DOHH2 (cell line): ENCODE measurements at regions not wholly inside any gene's neighbourhood (a gene's known extent, or its start where the extent isn't known, plus 50 kb on each side); places are given as distances from the start of the nearest gene placed in this dataset.

Experiments used
- H3F3A ChIP-seq: fragments of 200-600 bp; sonication (generic), shearing (Covaris generic); 2 replicates; pipeline ENCODE4 v1.6.0; 2016; ENCODE audit warnings: antibody characterized with exemption, mild to moderate bottlenecking; ENCODE audit not compliant: control insufficient read depth, insufficient read depth
- H3K27ac ChIP-seq: fragments of 200-600 bp; sonication (generic); 2 replicates; pipeline ENCODE4 v1.5.1; 2014; ENCODE audit warnings: low read depth, mild to moderate bottlenecking, low read length, moderate library complexity
- H3K27me3 ChIP-seq: fragments of 200-600 bp; sonication (generic); 2 replicates; pipeline ENCODE4 v1.6.1; 2014; ENCODE audit warnings: mild to moderate bottlenecking, low read length, mixed read lengths; ENCODE audit not compliant: control insufficient read depth
- H3K36me3 ChIP-seq: fragments of 200-600 bp; sonication (generic); 2 replicates; pipeline ENCODE4 v1.6.1; 2014; ENCODE audit warnings: mild to moderate bottlenecking, low read length, moderate library complexity, mixed read lengths; ENCODE audit not compliant: control insufficient read depth
- H3K4me1 ChIP-seq: fragments of 200-600 bp; sonication (generic); 2 replicates; pipeline ENCODE4 v1.6.1; 2014; ENCODE audit warnings: mild to moderate bottlenecking, low read length, mixed read lengths; ENCODE audit not compliant: control insufficient read depth
- H3K4me2 ChIP-seq: fragments of 200-600 bp; sonication (generic); 2 replicates; pipeline ENCODE4 v1.6.0; 2014; ENCODE audit warnings: mild to moderate bottlenecking, low read length, moderate library complexity
- H3K4me3 ChIP-seq: fragments of 200-600 bp; sonication (generic); 2 replicates; pipeline ENCODE4 v1.5.1; 2014; ENCODE audit warnings: mild to moderate bottlenecking, low read length, mixed read lengths
- H3K79me2 ChIP-seq: fragments of 200-600 bp; sonication (generic); 2 replicates; pipeline ENCODE4 v1.6.1; 2014; ENCODE audit warnings: mild to moderate bottlenecking, low read length, mixed read lengths; ENCODE audit not compliant: control insufficient read depth
- H3K9me2 ChIP-seq: fragments of 200-600 bp; sonication (generic); replicated peaks from 2 replicates; pipeline ENCODE4 v1.6.1; 2014; ENCODE audit warnings: mild to moderate bottlenecking, low read length, mixed read lengths; ENCODE audit not compliant: control insufficient read depth
- H3K9me3 ChIP-seq: fragments of 200-600 bp; sonication (generic); 2 replicates; pipeline ENCODE4 v1.6.1; 2014; ENCODE audit warnings: antibody characterized with exemption, low read length, mixed read lengths; ENCODE audit not compliant: control insufficient read depth, insufficient read depth
- H4K20me1 ChIP-seq: fragments of 200-600 bp; sonication (generic); 2 replicates; pipeline ENCODE4 v1.6.0; 2014; ENCODE audit warnings: low read depth, mild to moderate bottlenecking, antibody characterized with exemption, low read length, moderate library complexity; ENCODE audit not compliant: control insufficient read depth, insufficient read depth
- EZH2phosphoT487 ChIP-seq: fragments of 200-600 bp; sonication (generic); IDR thresholded peaks from 2 replicates; pipeline ENCODE4 v1.6.1; 2017; ENCODE audit warnings: borderline replicate concordance, mild to moderate bottlenecking, antibody characterized with exemption, low read length, moderate library complexity, mixed read lengths
- TF ChIP-seq, protein P1 (sequence below): fragments of 200-600 bp; sonication (generic); IDR thresholded peaks from one replicate; pipeline ENCODE4 v1.5.1; 2014; ENCODE audit warnings: antibody characterized with exemption, mild to moderate bottlenecking, low read depth, low read length; ENCODE audit not compliant: poor library complexity, severe bottlenecking

DNA sequence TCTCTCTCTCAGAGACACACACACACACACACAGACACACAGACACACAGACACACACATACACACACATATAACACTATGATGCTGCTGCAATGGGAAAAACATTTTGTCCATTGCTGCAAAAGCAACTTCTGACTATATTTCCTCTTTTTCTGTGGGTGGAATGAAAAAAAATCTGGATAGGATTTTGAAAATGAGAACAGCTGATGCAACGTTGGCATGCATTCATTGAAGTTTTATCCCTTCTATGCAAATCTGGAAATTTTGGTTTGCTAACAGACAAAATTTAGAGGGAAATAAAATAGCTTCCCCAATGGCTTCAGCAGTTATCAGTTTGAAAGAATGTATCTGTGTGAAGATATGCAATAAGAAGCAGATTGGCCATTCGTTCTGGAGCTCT lies 763.4 kb upstream of the GRM7 start:
- H3K9me3 ChIP-seq: no peaks in the 10 kb centered on the region
- H3K27ac ChIP-seq: no peak overlapping the region
- H4K20me1 ChIP-seq: no peaks in the 10 kb centered on the region
- no peaks in the 10 kb centered on the region for H3K4me1 ChIP-seq
- no peaks in the 10 kb centered on the region for H3K27me3 ChIP-seq
- TF ChIP-seq, protein P1, sequence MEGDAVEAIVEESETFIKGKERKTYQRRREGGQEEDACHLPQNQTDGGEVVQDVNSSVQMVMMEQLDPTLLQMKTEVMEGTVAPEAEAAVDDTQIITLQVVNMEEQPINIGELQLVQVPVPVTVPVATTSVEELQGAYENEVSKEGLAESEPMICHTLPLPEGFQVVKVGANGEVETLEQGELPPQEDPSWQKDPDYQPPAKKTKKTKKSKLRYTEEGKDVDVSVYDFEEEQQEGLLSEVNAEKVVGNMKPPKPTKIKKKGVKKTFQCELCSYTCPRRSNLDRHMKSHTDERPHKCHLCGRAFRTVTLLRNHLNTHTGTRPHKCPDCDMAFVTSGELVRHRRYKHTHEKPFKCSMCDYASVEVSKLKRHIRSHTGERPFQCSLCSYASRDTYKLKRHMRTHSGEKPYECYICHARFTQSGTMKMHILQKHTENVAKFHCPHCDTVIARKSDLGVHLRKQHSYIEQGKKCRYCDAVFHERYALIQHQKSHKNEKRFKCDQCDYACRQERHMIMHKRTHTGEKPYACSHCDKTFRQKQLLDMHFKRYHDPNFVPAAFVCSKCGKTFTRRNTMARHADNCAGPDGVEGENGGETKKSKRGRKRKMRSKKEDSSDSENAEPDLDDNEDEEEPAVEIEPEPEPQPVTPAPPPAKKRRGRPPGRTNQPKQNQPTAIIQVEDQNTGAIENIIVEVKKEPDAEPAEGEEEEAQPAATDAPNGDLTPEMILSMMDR: no peak
- no peak for TF ChIP-seq EZH2phosphoT487
- H3K9me2 ChIP-seq: no peaks in the 10 kb centered on the region
- H3K36me3 ChIP-seq: no peaks in the 10 kb centered on the region
- H3F3A ChIP-seq: no peaks in the 10 kb centered on the region
- H3K4me2 ChIP-seq: no peak overlapping the region
- H3K4me3 ChIP-seq: no peak overlapping the region
- H3K79me2 ChIP-seq: no peaks in the 10 kb centered on the region

DNA sequence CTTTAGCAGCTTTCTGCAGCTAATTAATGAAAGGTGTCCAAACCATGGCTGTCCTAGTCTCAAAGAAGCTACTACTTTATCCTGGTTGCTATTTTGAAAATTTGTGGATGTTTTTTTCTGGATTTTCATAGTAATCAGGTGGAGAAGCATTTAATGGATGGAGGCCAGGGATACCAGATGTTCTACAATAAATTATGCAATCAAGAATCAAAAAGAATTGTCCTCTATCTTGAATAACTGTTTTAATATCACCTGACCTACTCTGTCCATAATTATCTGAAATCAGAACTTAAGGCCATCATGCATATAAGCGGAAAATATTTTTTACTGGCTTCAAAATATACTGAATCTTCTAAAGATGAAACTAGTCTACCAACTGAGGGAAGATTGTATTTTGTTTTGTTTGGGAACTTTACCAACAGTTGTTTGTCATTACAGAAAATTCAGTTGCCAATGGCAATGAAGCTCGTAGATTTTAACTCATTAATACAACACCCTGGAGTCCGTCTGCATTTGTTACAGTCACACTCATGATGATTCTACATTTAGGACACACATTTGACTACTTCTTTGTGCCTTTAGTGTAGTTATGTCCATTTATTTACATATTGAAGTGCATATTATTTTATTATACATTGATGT lies 762.3 kb upstream of the GRM7 start:
- Histone ChIP-seq H4K20me1 (no peaks in the 10 kb centered on the region), H3K4me1 (no peaks in the 10 kb centered on the region), H3F3A (no peaks in the 10 kb centered on the region), H3K4me3 (no peak overlapping the region), H3K27me3 (no peaks in the 10 kb centered on the region), H3K36me3 (no peaks in the 10 kb centered on the region), H3K27ac (no peak overlapping the region), H3K9me3 (no peaks in the 10 kb centered on the region), H3K4me2 (no peak overlapping the region), H3K79me2 (no peaks in the 10 kb centered on the region), H3K9me2 (no peaks in the 10 kb centered on the region)
- no peak for TF ChIP-seq EZH2phosphoT487
- TF ChIP-seq, protein P1: no peak

DNA sequence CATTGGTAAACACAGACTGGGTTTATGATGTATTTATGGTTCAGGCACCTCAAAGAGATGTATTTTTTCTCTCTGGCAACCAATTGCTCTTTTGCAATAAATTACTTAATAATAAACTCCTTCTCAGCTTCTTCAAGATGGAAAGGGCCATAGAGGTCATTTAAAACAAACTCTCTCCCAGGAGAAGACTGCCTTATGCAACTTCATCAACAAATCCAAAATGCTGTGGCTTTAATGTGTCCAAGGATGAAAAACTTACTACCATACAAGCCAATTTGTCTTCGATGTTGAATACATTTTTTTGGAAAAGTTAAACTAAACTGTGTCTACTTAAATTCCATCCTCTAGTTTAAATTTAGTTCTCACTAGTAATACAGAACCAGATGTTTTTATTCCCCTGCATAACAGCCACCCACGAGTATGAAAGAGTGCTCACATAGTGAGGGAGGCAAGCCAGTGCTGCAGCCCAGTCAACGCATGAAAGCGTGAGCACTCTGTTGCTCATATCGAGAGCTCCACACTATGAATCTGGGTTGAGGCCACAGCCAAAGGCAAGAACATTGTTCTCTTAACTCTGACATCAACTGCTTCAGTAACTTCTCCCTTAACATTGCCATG lies 761.3 kb upstream of the GRM7 start:
- H3K27me3 ChIP-seq: no peaks in the 10 kb centered on the region
- H3K9me3 ChIP-seq: no peaks in the 10 kb centered on the region
- H3K27ac ChIP-seq: no peak overlapping the region
- H3K36me3 ChIP-seq: no peaks in the 10 kb centered on the region
- H3K79me2 ChIP-seq: no peaks in the 10 kb centered on the region
- no peak overlapping the region for H3K4me3 ChIP-seq
- no peak overlapping the region for H3K4me2 ChIP-seq
- no peaks in the 10 kb centered on the region for H3F3A ChIP-seq
- H3K9me2 ChIP-seq: no peaks in the 10 kb centered on the region
- TF ChIP-seq EZH2phosphoT487: no peak
- TF ChIP-seq, protein P1: no peak
- no peaks in the 10 kb centered on the region for H4K20me1 ChIP-seq
- no peaks in the 10 kb centered on the region for H3K4me1 ChIP-seq
